ENCODE measurements at regions not wholly inside any gene's neighbourhood (a gene's known extent, or its start where the extent isn't known, plus 50 kb on each side); places are given as distances from the start of the nearest gene placed in this dataset.

- no peak for DNase-seq
Observed at GRCh38 chr4:100721077-100721476, 203.3 kb upstream of the EMCN start.

GRCh38 chr4:100716416-100716815, 198.6 kb upstream of the EMCN start:
- no peak for DNase-seq

- no peak for DNase-seq
Observed at GRCh38 chr4:100708776-100709175, 191.0 kb upstream of the EMCN start.

- DNase-seq = no peak
Observed at GRCh38 chr4:100707786-100708185, 190.0 kb upstream of the EMCN start.

DNA sequence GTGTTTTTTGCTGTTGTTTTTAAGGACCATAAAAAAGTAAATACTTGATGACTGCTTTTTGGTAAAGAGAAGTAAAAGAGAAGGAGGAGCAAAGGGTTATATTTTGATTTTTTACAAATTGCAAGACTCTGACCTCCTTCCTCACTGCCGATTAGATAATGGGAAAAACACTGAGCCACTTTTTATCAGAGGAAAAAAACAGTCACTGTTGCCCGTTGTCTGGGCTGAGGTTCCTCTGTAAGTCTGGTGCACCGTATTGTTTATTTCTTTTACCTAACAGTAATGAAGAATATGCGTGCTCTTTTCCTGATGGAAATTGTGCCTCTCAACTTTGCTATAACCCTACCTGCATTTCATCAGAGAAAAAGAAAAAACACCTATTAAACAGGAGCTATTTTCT, 178.7 kb upstream of the EMCN start:
- DNase-seq = no peak

DNA sequence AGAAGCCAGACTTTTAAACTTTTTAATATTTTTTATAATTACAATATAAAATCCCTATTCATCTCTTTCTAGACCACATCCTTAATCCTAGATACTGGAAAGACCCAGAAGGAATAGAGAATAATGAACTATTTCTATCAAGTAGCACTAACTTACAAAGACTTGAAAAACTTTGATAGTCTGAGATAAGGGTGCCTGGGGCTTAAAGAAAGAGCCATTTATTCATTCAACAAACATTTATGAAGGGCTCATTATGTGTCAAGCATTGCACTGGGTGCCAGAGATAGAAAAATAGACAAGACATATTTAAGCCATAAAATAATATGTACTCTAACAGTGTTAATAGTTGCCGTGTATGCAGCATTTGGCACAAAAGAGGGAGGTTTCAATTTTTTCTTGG, 178.0 kb upstream of the EMCN start:
- no peak for DNase-seq

GRCh38 chr4:100695039-100695654, 177.3 kb upstream of the EMCN start:
- DNase-seq = no peak

DNA sequence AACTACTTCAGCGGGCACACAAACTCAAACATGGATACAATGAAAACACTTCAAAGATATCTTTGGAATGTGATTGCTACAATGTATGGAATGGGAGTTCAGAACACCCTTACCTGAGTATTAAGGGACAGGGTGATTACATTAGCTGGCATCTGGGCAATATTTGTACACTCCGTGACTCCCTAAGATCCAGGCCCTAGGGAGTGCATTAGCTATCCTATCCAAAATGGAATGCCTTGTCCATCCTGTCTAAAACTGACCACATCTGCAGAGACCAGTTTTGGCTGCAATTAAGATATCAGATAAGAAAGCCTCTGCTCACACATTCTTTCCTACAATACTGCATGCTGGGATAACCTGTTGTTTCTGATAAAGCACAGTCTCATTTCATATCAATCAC, 176.6 kb upstream of the EMCN start:
- no peak for DNase-seq

- no peak for DNase-seq
Observed at GRCh38 chr4:100690812-100691211, 173.0 kb upstream of the EMCN start.

GRCh38 chr4:100688368-100688767, 170.5 kb upstream of the EMCN start:
- no peak for DNase-seq

DNA sequence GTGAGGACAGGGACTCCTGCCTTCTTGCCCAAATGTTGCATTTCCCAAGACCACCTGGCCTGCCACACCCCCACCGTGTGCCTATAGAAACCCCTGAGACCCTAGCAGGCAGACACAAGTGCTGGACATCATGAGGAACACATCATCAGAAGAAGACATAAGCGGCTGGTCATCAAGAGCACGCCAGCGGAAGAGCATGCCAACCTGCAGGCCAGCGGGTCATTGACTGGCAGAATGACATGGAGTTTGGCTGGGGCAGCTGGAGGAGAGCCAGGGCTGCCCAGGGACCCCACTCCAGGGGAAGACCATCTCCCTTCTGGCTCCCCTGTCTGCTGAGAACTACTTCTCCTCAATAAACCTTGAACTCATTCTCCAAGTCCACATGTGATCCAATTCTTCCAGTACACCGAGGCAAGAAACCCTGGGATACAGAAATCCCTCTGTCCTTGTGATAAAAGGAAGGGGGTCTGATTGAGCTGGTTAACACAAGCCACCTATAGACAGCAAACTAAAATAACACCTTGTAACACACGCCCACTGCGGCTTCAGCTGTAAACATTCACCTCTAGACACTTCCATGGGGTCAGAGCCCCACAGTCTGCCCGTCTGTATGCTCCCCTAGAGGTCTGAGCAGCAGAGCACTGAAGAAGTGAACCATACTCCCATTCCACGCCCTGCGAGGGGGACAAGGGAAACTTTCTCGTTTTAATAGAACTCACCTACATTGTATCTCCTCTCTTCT, 164.8 kb upstream of the EMCN start:
- DNase-seq = no peak

GRCh38 chr4:100681289-100681688, 163.5 kb upstream of the EMCN start:
- DNase-seq = no peak

DNA sequence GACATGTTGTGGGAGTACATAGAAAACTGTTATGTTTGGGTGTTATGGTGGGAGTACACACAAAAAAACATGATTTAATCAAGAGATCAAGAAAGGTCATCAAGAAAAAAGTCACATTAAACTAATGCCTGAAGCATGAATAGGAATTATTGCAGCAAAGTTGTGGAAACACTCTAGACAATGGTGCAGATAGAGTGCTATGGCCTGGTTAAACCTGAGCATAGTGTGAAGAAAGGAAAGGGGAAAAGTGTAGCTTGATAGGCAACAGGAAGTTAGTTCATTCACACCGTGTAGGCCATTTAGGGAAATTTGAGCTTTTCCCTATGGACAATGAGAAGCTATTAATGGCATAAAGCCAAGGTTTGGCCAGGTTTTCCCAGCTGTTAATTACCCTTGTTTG, 162.1 kb upstream of the EMCN start:
- no peak for DNase-seq

GRCh38 chr4:100674976-100675375, 157.2 kb upstream of the EMCN start:
- no peak for DNase-seq

DNA sequence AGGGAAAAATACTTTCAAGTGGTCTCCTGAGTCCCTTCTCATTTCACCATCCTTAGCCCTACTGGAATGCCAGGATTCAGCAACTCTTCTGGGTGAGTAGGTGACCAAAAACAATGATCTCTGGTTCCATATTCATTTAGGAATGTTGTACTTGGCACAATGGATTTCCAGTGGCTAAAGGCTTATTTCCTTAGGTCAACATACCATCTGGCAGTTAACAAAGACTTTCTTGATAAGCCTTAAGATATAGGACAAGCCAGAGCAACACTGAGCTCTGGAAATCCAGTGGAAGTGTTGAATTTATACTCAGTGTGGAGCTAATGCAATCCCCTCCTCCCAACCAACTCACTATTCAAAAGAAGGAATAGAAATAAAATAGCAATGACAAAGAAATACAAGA, 139.4 kb upstream of the EMCN start:
- DNase-seq = no peak

DNA sequence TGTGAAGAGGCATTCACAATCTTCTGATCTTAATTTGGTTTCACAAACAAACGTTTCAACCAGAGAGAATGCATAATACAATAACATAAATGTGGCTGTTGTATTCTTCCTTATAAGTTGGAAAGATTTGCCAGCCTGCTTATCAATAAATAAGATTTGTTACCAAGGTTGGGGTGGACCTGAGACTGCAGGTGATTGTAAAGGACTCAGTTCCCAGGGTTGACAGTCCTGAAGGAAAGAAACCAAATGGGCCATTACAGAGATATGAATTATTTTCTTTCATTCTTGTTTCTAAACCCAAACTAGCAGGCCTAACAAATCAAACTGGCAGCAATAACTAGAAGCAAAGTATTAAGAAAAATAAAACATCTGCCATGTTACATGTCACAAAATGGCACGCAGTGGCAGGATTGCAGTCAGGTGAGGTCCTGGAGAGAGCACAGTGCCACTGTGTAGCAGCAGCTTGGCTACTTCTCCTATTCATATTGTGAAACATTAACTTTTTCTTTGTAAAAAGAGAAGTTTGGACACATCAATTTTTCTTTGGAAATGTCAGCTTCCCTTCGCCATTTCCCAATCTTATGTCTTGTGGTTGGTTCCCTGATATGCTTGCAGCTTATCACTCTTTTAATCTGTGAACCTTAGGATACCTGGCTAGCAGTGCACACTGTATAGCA, 133.8 kb upstream of the EMCN start:
- DNase-seq = no peak

GRCh38 chr4:100649417-100649816, 131.6 kb upstream of the EMCN start:
- no peak for DNase-seq

- DNase-seq = no peak
Observed at GRCh38 chr4:100644150-100644549, 126.3 kb upstream of the EMCN start.

GRCh38 chr4:100641336-100641735, 123.5 kb upstream of the EMCN start:
- no peak for DNase-seq

GRCh38 chr4:100635899-100636298, 118.1 kb upstream of the EMCN start:
- no peak for DNase-seq

GRCh38 chr4:100633269-100633668, 115.4 kb upstream of the EMCN start:
- DNase-seq = no peak

- no peak for DNase-seq
Observed at GRCh38 chr4:100632163-100632562, 114.3 kb upstream of the EMCN start.

DNA sequence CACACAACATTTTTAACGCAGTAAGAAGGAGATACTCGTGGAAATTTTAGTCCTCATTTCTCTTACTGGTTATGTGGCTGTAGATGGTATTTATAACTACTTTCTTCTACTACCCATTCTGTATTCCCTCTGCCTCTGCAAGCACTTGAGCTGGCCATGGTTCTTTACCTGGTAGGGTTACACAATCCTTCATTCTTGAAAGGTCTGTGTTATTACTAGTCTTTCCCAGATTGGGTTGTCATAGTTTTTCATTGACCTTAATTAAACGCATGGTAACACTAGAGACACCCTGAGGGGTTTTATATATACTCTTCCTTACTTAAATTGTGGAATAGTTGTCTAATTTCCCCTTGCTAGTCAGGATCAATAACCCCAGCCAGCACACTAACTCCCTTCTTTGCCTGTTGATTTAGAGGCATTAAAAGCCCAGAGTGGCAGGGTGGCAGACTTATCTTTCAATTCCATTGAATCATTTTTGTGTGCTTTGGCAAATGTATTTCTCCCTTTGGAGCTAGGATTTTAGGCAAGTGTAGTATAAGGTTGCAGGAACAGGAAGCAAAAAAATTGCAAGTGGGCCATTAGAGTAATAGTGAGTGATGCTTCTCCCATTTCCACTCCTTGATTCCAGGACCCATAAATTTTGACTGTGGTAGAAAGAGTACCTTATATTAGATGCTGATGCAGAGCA, 113.6 kb upstream of the EMCN start:
- no peak for DNase-seq

DNA sequence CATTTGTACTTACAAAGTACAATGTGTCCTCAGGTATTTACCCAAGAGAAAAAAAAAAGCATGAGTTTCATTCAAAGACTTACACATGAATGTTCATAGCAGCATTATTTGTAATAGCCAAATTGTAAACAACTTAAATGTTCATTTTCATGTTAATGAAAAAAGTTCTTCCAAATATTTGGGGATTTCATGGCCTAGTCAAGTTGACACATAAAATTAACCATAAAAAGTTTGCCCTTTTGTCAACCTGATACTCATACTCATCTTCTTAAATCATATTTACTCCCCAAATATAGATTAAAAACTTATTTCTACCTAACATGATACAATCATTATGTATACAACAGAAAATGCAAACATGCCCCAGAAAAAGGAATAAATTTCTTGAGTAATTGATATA, 112.5 kb upstream of the EMCN start:
- DNase-seq = no peak
